HEK293 (cell line): ENCODE measurements at regions not wholly inside any gene's neighbourhood (a gene's known extent, or its start where the extent isn't known, plus 50 kb on each side); places are given as distances from the start of the nearest gene placed in this dataset.
A peak's percentile ranks its signal among the peaks of the same experiment; 100 is the strongest.

ENCODE experiments used
- CTCF ChIA-PET: fragments of 350-600 bp; formaldehyde crosslinking; extraction: SDS; loops from one replicate; lab custom pipeline; 2021; ENCODE audit warnings: antibody characterized with exemption; lab: Yijun Ruan, JAX
- POLR2A ChIA-PET: fragments of 300-600 bp; formaldehyde crosslinking; extraction: SDS; loops from one replicate; lab custom pipeline; 2020; ENCODE audit warnings: antibody characterized with exemption, inconsistent platforms; lab: Yijun Ruan, JAX
- H3K27ac ChIP-seq: fragments of 200-500 bp; sonication (Bioruptor generic); 2 replicates; pipeline ENCODE4 v1.5.1; 2014; ENCODE audit warnings: low read depth, low read length, control low read depth, inconsistent platforms; ENCODE audit errors: extremely low read depth
- H3K36me3 ChIP-seq, 2 experiments: fragments of 200-500 bp in 1 of 2; sonication (Bioruptor generic) in 1 of 2; 1 replicate in 1 of 2; 2 replicates in 1 of 2; pipeline ENCODE4 v1.5.1; 2014 to 2017; ENCODE audit warnings: inconsistent platforms in 2 of 2, low read length in 2 of 2; ENCODE audit not compliant: control insufficient read depth in 2 of 2, insufficient read depth in 1 of 2
- H3K4me1 ChIP-seq: fragments of 200-500 bp; sonication (Bioruptor generic); 2 replicates; pipeline ENCODE4 v1.5.1; 2014; ENCODE audit warnings: mild to moderate bottlenecking, low read length, inconsistent platforms; ENCODE audit not compliant: control insufficient read depth, insufficient read depth
- H3K4me3 ChIP-seq: 2 replicates; pipeline ENCODE4 v1.5.1; 2011; ENCODE audit warnings: low read depth, mild to moderate bottlenecking, control low read depth, low read length, moderate library complexity
- H3K9me3 ChIP-seq: fragments of 200-500 bp; sonication (Bioruptor generic); 2 replicates; pipeline ENCODE4 v1.5.1; 2014; ENCODE audit warnings: low read depth, low read length, inconsistent platforms; ENCODE audit not compliant: control insufficient read depth, insufficient read depth
- HOXA7 ChIP-seq: sonication (generic); formaldehyde crosslinking; IDR thresholded peaks from 2 replicates; pipeline ENCODE4 v1.8.1; 2022; ENCODE audit warnings: missing genetic modification reagents, borderline replicate concordance
- IKZF3 ChIP-seq: fragments of 450-650 bp; IDR thresholded peaks from 2 replicates; pipeline ENCODE4 v1.5.0; 2018; ENCODE audit warnings: missing biosample characterization, mild to moderate bottlenecking, missing genetic modification characterization, moderate library complexity
- INSM2 ChIP-seq: fragments of 450-650 bp; formaldehyde crosslinking; IDR thresholded peaks from 2 replicates; pipeline ENCODE4 v1.5.1; 2016; ENCODE audit warnings: missing biosample characterization, missing genetic modification characterization
- PATZ1 ChIP-seq: fragments of 450-650 bp; formaldehyde crosslinking; IDR thresholded peaks from 2 replicates; pipeline ENCODE4 v1.5.1; 2016; ENCODE audit warnings: missing biosample characterization, missing genetic modification characterization
- PBX3 ChIP-seq: sonication (generic); formaldehyde crosslinking; IDR thresholded peaks from 2 replicates; pipeline ENCODE4 v1.8.1; 2022; ENCODE audit warnings: mild to moderate bottlenecking, moderate library complexity, missing genetic modification reagents
- PRDM1 ChIP-seq: fragments of 450-650 bp; formaldehyde crosslinking; IDR thresholded peaks from 2 replicates; pipeline ENCODE4; 2016; ENCODE audit warnings: missing biosample characterization, missing genetic modification characterization
- REST ChIP-seq: fragments of 450-650 bp; formaldehyde crosslinking; IDR thresholded peaks from 2 replicates; pipeline ENCODE4 v1.5.1; 2016; ENCODE audit warnings: missing biosample characterization, missing genetic modification characterization
- ZFP41 ChIP-seq: fragments of 450-650 bp; formaldehyde crosslinking; IDR thresholded peaks from 2 replicates; pipeline ENCODE4 v1.5.1; 2016; ENCODE audit warnings: missing biosample characterization, missing genetic modification characterization, borderline replicate concordance
- ZNF157 ChIP-seq: fragments of 450-650 bp; formaldehyde crosslinking; IDR thresholded peaks from 2 replicates; pipeline ENCODE4 v1.5.1; 2016; ENCODE audit warnings: missing biosample characterization, missing genetic modification characterization
- ZNF354C ChIP-seq: fragments of 450-650 bp; formaldehyde crosslinking; IDR thresholded peaks from 2 replicates; pipeline ENCODE4 v1.5.1; 2016; ENCODE audit warnings: missing biosample characterization, missing genetic modification characterization, low read depth, borderline replicate concordance
- ZNF404 ChIP-seq: fragments of 450-650 bp; formaldehyde crosslinking; IDR thresholded peaks from 2 replicates; pipeline ENCODE4 v1.5.1; 2017; ENCODE audit warnings: missing biosample characterization, missing genetic modification characterization
- ZNF433 ChIP-seq: fragments of 450-650 bp; formaldehyde crosslinking; IDR thresholded peaks from 2 replicates; pipeline ENCODE4 v1.5.1; 2016; ENCODE audit warnings: missing biosample characterization, missing genetic modification characterization, low read depth
- ZNF473 ChIP-seq: fragments of 450-650 bp; formaldehyde crosslinking; IDR thresholded peaks from 2 replicates; pipeline ENCODE4 v1.5.1; 2017; ENCODE audit warnings: missing biosample characterization, missing genetic modification characterization
- ZNF529 ChIP-seq: fragments of 450-650 bp; formaldehyde crosslinking; IDR thresholded peaks from 2 replicates; pipeline ENCODE4 v1.5.1; 2017; ENCODE audit warnings: missing genetic modification characterization, missing biosample characterization; ENCODE audit not compliant: insufficient replicate concordance
- ZNF549 ChIP-seq: fragments of 450-650 bp; IDR thresholded peaks from 2 replicates; pipeline ENCODE4 v1.5.1; 2018; ENCODE audit warnings: missing biosample characterization, missing genetic modification characterization, mild to moderate bottlenecking, inconsistent platforms, moderate library complexity
- ZNF670 ChIP-seq: fragments of 450-650 bp; formaldehyde crosslinking; IDR thresholded peaks from 2 replicates; pipeline ENCODE4 v1.5.1; 2016; ENCODE audit warnings: missing biosample characterization, missing genetic modification characterization, low read depth
- ZNF785 ChIP-seq: fragments of 450-650 bp; formaldehyde crosslinking; IDR thresholded peaks from 2 replicates; pipeline ENCODE4 v1.5.1; 2016; ENCODE audit warnings: missing biosample characterization, missing genetic modification characterization
- ZNF830 ChIP-seq: fragments of 450-650 bp; IDR thresholded peaks from 2 replicates; pipeline ENCODE4 v1.5.0; 2018; ENCODE audit warnings: missing biosample characterization, missing genetic modification characterization, low read depth, mild to moderate bottlenecking, moderate library complexity

- no peak for TF ChIP-seq REST (tag by site-specific recombination)
Measured at GRCh38 chr1:239603530-239603929, 217.2 kb downstream of the CHRM3 start (continued).

- H3K36me3 ChIP-seq, result no peaks in the 10 kb centered on the region
- no peaks in the 10 kb centered on the region for H3K4me1 ChIP-seq
- TF ChIP-seq PRDM1 (tag by site-specific recombination), result peak; percentile 93
- no peak for TF ChIP-seq ZNF830 (tag by site-specific recombination)
- H3K27ac ChIP-seq, result no peak overlapping the region
- no peak overlapping the region for H3K4me3 ChIP-seq
- POLR2A ChIA-PET, result no interaction called here
- CTCF ChIA-PET, result no interaction called here
- no peaks in the 10 kb centered on the region for H3K9me3 ChIP-seq
Measured at GRCh38 chr1:239606850-239607400, 220.6 kb downstream of the CHRM3 start.

GRCh38 chr1:239608469-239608868, 222.1 kb downstream of the CHRM3 start:
- H3K4me3 ChIP-seq, result no peak overlapping the region
- TF ChIP-seq ZFP41 (tag by site-specific recombination), result no peak
- TF ChIP-seq ZNF785 (tag by site-specific recombination), result no peak
- no peak for TF ChIP-seq ZNF670
- no peak for TF ChIP-seq ZNF473 (tag by site-specific recombination)
- no peak for TF ChIP-seq PBX3 (CRISPR knock-in tag)
- TF ChIP-seq, all 188 proteins: peak for 0
- CTCF ChIA-PET, result no interaction called here
- Histone ChIP-seq H3K27ac (no peak overlapping the region), H3K4me1 (no peaks in the 10 kb centered on the region), H3K36me3 (no peaks in the 10 kb centered on the region), H3K9me3 (no peaks in the 10 kb centered on the region)
- POLR2A ChIA-PET, result no interaction called here

GRCh38 chr1:239612379-239612778, 226.0 kb downstream of the CHRM3 start:
- Histone ChIP-seq H3K4me3 (no peak overlapping the region), H3K27ac (no peak overlapping the region), H3K36me3 (no peaks in the 10 kb centered on the region), H3K9me3 (no peaks in the 10 kb centered on the region)
- CTCF ChIA-PET, result interaction anchor here (1.3 kb wide), 1 partner anchor 285 kb away, joined by 3 read pairs; no protein-coding TSS in a partner anchor
- TF ChIP-seq ZNF549 (tag by site-specific recombination), result no peak
- no peak for TF ChIP-seq ZNF433
- TF ChIP-seq, all 188 proteins: peak for 0
- POLR2A ChIA-PET, result no interaction called here
- H3K4me1 ChIP-seq, result no peaks in the 10 kb centered on the region

- CTCF ChIA-PET, result interaction anchor here (0.7 to 1.1 kb wide), 2 partner anchors 35 to 281 kb away, joined by 3 read pairs; no protein-coding TSS in a partner anchor
- POLR2A ChIA-PET, result no interaction called here
- TF ChIP-seq ZNF404 (tag by site-specific recombination), result no peak
- no peak for TF ChIP-seq ZNF529 (tag by site-specific recombination)
- no peak for TF ChIP-seq IKZF3 (tag by site-specific recombination)
- no peak for TF ChIP-seq INSM2 (tag by site-specific recombination)
- no peak for TF ChIP-seq ZNF157 (tag by site-specific recombination)
- no peak for TF ChIP-seq HOXA7 (CRISPR knock-in tag)
- TF ChIP-seq PATZ1, result no peak
- no peak for TF ChIP-seq ZNF354C (tag by site-specific recombination)
Measured at GRCh38 chr1:239616673-239617072, 230.3 kb downstream of the CHRM3 start.

More at GRCh38 chr1:239616673-239617072, 230.3 kb downstream of the CHRM3 start:
- Histone ChIP-seq H3K4me3 (no peak overlapping the region), H3K4me1 (no peaks in the 10 kb centered on the region), H3K9me3 (no peaks in the 10 kb centered on the region), H3K27ac (no peak overlapping the region), H3K36me3 (no peaks in the 10 kb centered on the region)
